Transverse colon (tissue), 4 donors: ENCODE measurements at regions not wholly inside any gene's neighbourhood (a gene's known extent, or its start where the extent isn't known, plus 50 kb on each side); places are given as distances from the start of the nearest gene placed in this dataset.

Experiments used
- DNase-seq: peaks from one replicate; pipeline ENCODE4 v3.0.0-alpha.2; 2019
- H3K27ac ChIP-seq, 4 donors: fragments of 200-600 bp; sonication (generic); 2 replicates each; pipeline ENCODE4 v1.5.1; 2016 to 2018; ENCODE audit warnings: inconsistent platforms in 4 of 4
- H3K27me3 ChIP-seq: fragments of 200-600 bp; sonication (generic); 2 replicates; pipeline ENCODE4 v1.5.1; 2017; ENCODE audit warnings: inconsistent platforms
- H3K36me3 ChIP-seq, 4 donors: fragments of 200-600 bp; sonication (generic); 2 replicates each; pipeline ENCODE4 v1.5.1; 2017 to 2019; ENCODE audit warnings: inconsistent platforms in 4 of 4
- H3K4me1 ChIP-seq, 4 donors: fragments of 200-600 bp; sonication (generic); 2 replicates each; pipeline ENCODE4 v1.5.1; 2017 to 2020; ENCODE audit warnings: inconsistent platforms in 4 of 4
- H3K4me3 ChIP-seq, 4 donors: fragments of 200-600 bp; sonication (generic); 1 replicate in 1 of 4; 2 replicates in 3 of 4; pipeline versions ENCODE4 v1.5.1 to v1.6.1; 2017 to 2019; ENCODE audit warnings: inconsistent platforms in 4 of 4
- H3K9me3 ChIP-seq, 2 donors: fragments of 200-600 bp; sonication (generic); 2 replicates each; pipeline ENCODE4 v1.5.1; 2017 to 2019; ENCODE audit warnings: inconsistent platforms in 2 of 2
- CTCF ChIP-seq, 5 experiments: fragments of 200-600 bp in 3 of 5; fragments of 450-650 bp in 2 of 5; sonication (generic) in 3 of 5; IDR thresholded peaks; 1 replicate in 2 of 5; 2 replicates in 3 of 5; pipeline ENCODE4 v1.5.1; 2016 to 2017; ENCODE audit warnings: antibody characterized with exemption in 5 of 5, inconsistent platforms in 3 of 5, mild to moderate bottlenecking in 2 of 5, moderate library complexity in 1 of 5
- EP300 ChIP-seq: sonication (generic); formaldehyde crosslinking; IDR thresholded peaks from one replicate; pipeline ENCODE4 v1.6.1; 2017; ENCODE audit warnings: antibody characterized with exemption, low read depth
- POLR2A ChIP-seq: fragments of 450-650 bp; IDR thresholded peaks from one replicate; pipeline ENCODE4 v1.6.1; 2016; ENCODE audit warnings: antibody characterized with exemption, mild to moderate bottlenecking, moderate library complexity
- POLR2AphosphoS5 ChIP-seq, 3 donors: sonication (generic); formaldehyde crosslinking; IDR thresholded peaks; one replicate each; pipeline ENCODE4 v1.6.1; 2016; ENCODE audit warnings: antibody characterized with exemption in 3 of 3
- WGBS, 2 donors: methylation state at CpG; one replicate each; pipeline ENCODE4 v1.1.5; 2018; ENCODE audit warnings: low coverage in 1 of 2; 5-methylcytosine and 5-hydroxymethylcytosine counted together
- in situ Hi-C, 4 donors: fragments of 200-750 bp; cut with MboI; loops; one replicate each; pipeline versions ENCODE4 v1.15.0 to v1.15.1; 2017; ENCODE audit warnings: low sequenced_read_pairs in 3 of 4, low pct_ligation_motif_present in 1 of 4, low pct_unique_long_range_greater_than_20kb in 1 of 4
- intact Hi-C: fragments of 100-400 bp; cut with DNase I; formaldehyde crosslinking; loops from one replicate; pipeline ENCODE4 v1.15.1; 2023; ENCODE audit warnings: low total_unique reads

- Histone ChIP-seq H3K4me3 (no peak overlapping the region), H3K9me3 (no peaks in the 10 kb centered on the region), H3K27me3 (no peaks in the 10 kb centered on the region), H3K27ac (no peak overlapping the region), H3K4me1 (no peaks in the 10 kb centered on the region), H3K36me3 (no peaks in the 10 kb centered on the region)
- TF ChIP-seq CTCF (IDR thresholded peaks at IDR 0.05) (no peak), EP300 (no peak), POLR2A (no peak), POLR2AphosphoS5 (IDR thresholded peaks at IDR 0.05) (no peak)
- WGBS, 2 donors = 97 to 100% methylated on average over 1 of the region's 1 CpG
- intact Hi-C loops (no loop called here), in situ Hi-C loops (no loop called here)
- no peak for DNase-seq
Measured at GRCh38 chr3:24578324-24578723, 83.7 kb upstream of the THRB start.

GRCh38 chr3:24578951-24579421 lies 84.3 kb upstream of the THRB start:
- no peaks in the 10 kb centered on the region for H3K36me3 ChIP-seq
- in situ Hi-C loops (no loop called here), intact Hi-C loops (no loop called here)
- no peak overlapping the region for H3K27ac ChIP-seq
- no peaks in the 10 kb centered on the region for H3K4me1 ChIP-seq
- no peaks in the 10 kb centered on the region for H3K9me3 ChIP-seq
- DNase-seq = no peak
- no peak overlapping the region for H3K4me3 ChIP-seq
- 67 to 96% methylated on average over 2 to 4 of the region's 4 CpGs for WGBS, 2 donors
- TF ChIP-seq POLR2A (no peak), CTCF (IDR thresholded peaks at IDR 0.05) (no peak), POLR2AphosphoS5 (IDR thresholded peaks at IDR 0.05) (no peak), EP300 (no peak)
- no peaks in the 10 kb centered on the region for H3K27me3 ChIP-seq

- H3K9me3 ChIP-seq = no peaks in the 10 kb centered on the region
- H3K4me3 ChIP-seq = no peak overlapping the region
- WGBS, 2 donors = 56 to 76% methylated on average over 3 to 10 of the region's 10 CpGs
- no peaks in the 10 kb centered on the region for H3K36me3 ChIP-seq
- no peak for DNase-seq
- H3K27ac ChIP-seq = no peak overlapping the region
- in situ Hi-C loops = no loop called here
- intact Hi-C loops = no loop called here
- no peaks in the 10 kb centered on the region for H3K27me3 ChIP-seq
- no peaks in the 10 kb centered on the region for H3K4me1 ChIP-seq
- TF ChIP-seq POLR2AphosphoS5 (IDR thresholded peaks at IDR 0.05) = no peak
- peak in 3 of 5 experiments; percentile 22 to 36 (median 24) for TF ChIP-seq CTCF (IDR thresholded peaks at IDR 0.05)
Measured at GRCh38 chr3:24582431-24583403, 88.1 kb upstream of the THRB start.

DNA sequence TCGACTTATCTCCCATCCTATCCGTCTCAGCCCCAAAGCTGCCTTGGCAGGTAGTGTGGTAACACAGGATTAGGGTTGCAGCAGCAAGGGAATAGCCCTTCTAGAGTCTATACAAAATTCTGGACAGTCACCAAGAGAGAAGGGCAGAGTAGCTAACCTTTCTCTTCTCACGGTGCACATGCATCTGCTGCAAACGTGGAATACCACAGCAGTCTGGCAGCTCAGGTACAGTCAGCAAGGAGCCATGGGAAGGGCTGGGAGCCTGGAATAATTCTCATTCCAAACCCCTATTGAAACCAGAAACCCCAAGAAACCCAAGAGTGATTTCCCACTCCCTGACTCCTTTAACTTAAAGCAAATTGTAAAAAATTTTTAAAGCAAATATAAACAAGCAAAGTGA lies 92.3 kb upstream of the THRB start:
- TF ChIP-seq POLR2A (no peak), POLR2AphosphoS5 (IDR thresholded peaks at IDR 0.05) (no peak), CTCF (IDR thresholded peaks at IDR 0.05) (no peak), EP300 (no peak)
- in situ Hi-C loops = no loop called here

More for the DNA sequence above, 92.3 kb upstream of the THRB start:
- H3K27ac ChIP-seq = no peak overlapping the region
- intact Hi-C loops = no loop called here
- H3K4me1 ChIP-seq = peaks cover 0 to 37% (median 21%) of the 10 kb centered on the region in 4 donors
- no peak for DNase-seq
- H3K27me3 ChIP-seq = no peaks in the 10 kb centered on the region
- 71 to 100% methylated on average over 1 to 4 of the region's 4 CpGs for WGBS, 2 donors
- H3K9me3 ChIP-seq = no peaks in the 10 kb centered on the region
- no peaks in the 10 kb centered on the region for H3K36me3 ChIP-seq
- H3K4me3 ChIP-seq = no peak overlapping the region
